ENCODE measurements at regions not wholly inside any gene's neighbourhood (a gene's known extent, or its start where the extent isn't known, plus 50 kb on each side); places are given as distances from the start of the nearest gene placed in this dataset.

- no peak overlapping the region for H3K4me2 ChIP-seq (ENCODE audit: low read length)
- no peak overlapping the region for H3K4me3 ChIP-seq (ENCODE audit: low read depth, low read length, poor library complexity, severe bottlenecking)
- H3K9me3 ChIP-seq (ENCODE audit: low read length), result no peaks in the 10 kb centered on the region
- no peaks in the 10 kb centered on the region for H3F3A ChIP-seq (ENCODE audit: insufficient read depth, low read length)
- no peaks in the 10 kb centered on the region for H3K4me1 ChIP-seq (ENCODE audit: insufficient read depth, low read length, severe bottlenecking)
- no peak for TF ChIP-seq EZH2 (IDR thresholded peaks at IDR 0.05; ENCODE audit: borderline replicate concordance, low read length)
- TF ChIP-seq, protein P1, sequence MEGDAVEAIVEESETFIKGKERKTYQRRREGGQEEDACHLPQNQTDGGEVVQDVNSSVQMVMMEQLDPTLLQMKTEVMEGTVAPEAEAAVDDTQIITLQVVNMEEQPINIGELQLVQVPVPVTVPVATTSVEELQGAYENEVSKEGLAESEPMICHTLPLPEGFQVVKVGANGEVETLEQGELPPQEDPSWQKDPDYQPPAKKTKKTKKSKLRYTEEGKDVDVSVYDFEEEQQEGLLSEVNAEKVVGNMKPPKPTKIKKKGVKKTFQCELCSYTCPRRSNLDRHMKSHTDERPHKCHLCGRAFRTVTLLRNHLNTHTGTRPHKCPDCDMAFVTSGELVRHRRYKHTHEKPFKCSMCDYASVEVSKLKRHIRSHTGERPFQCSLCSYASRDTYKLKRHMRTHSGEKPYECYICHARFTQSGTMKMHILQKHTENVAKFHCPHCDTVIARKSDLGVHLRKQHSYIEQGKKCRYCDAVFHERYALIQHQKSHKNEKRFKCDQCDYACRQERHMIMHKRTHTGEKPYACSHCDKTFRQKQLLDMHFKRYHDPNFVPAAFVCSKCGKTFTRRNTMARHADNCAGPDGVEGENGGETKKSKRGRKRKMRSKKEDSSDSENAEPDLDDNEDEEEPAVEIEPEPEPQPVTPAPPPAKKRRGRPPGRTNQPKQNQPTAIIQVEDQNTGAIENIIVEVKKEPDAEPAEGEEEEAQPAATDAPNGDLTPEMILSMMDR (IDR thresholded peaks at IDR 0.05; ENCODE audit: low read length), result no peak
- H3K79me2 ChIP-seq (ENCODE audit: insufficient read depth, low read length), result no peaks in the 10 kb centered on the region
- H3K27ac ChIP-seq (ENCODE audit: low read depth, low read length, poor library complexity, severe bottlenecking), result no peak overlapping the region
- H2AFZ ChIP-seq (ENCODE audit: low read length), result no peak overlapping the region
- H3K27me3 ChIP-seq (ENCODE audit: insufficient read depth, low read length), result no peaks in the 10 kb centered on the region
- H3K9ac ChIP-seq (ENCODE audit: low read length), result no peak overlapping the region
- no peaks in the 10 kb centered on the region for H3K36me3 ChIP-seq (ENCODE audit: insufficient read depth, low read length)
- H3K9me2 ChIP-seq (ENCODE audit: low read depth, low read length), result no peaks in the 10 kb centered on the region
- H4K20me1 ChIP-seq (ENCODE audit: insufficient read depth, low read length), result no peaks in the 10 kb centered on the region
These were observed 130.1 kb downstream of the C5orf15 start for GRCh38 chr5:133838286-133838685.

DNA sequence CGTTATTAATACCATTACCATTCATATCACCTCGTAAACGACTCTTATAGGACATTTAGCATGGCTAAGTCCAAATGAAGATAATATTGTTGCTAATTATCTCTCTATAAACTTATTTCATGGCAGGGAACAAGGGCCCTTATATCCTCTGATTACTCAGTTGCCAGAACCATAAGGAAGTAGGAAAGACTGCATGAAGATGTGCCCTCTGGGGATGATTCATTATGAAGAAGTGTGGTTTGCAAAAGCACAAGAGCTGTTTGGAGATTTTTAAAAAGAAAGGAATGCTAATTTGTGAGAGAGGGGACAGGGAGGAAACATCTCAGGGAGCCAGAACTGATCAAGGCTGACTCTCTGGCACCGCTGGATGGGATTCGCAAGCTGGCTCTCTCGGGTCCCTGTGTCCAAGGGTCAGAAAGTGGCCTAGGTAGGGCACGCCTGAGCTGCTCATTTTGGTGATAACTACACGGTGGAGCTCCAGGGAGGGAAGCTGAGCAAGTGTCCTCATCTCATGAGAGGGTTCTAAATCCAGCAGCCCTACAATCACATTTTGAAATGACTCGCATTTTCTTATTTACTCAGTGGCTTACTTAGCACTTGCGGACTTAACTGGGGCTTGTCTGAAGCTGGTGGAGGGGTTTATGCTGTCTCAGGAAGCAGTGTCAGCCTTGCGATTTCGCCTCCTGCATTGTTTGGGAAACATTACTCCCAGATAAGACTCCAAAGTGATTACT, 136.8 kb downstream of the C5orf15 start:
- H4K20me1 ChIP-seq (ENCODE audit: insufficient read depth, low read length), result no peaks in the 10 kb centered on the region
- H3K79me2 ChIP-seq (ENCODE audit: insufficient read depth, low read length), result no peaks in the 10 kb centered on the region
- no peak overlapping the region for H3K4me3 ChIP-seq (ENCODE audit: low read depth, low read length, poor library complexity, severe bottlenecking)
- H3K27ac ChIP-seq (ENCODE audit: low read depth, low read length, poor library complexity, severe bottlenecking), result no peak overlapping the region
- H3K4me1 ChIP-seq (ENCODE audit: insufficient read depth, low read length, severe bottlenecking), result no peaks in the 10 kb centered on the region
- H3K9ac ChIP-seq (ENCODE audit: low read length), result no peak overlapping the region
- no peaks in the 10 kb centered on the region for H3K27me3 ChIP-seq (ENCODE audit: insufficient read depth, low read length)
- TF ChIP-seq, protein P1 (IDR thresholded peaks at IDR 0.05; ENCODE audit: low read length), result no peak
- TF ChIP-seq EZH2 (IDR thresholded peaks at IDR 0.05; ENCODE audit: borderline replicate concordance, low read length), result no peak
- no peaks in the 10 kb centered on the region for H3K36me3 ChIP-seq (ENCODE audit: insufficient read depth, low read length)
- no peak overlapping the region for H2AFZ ChIP-seq (ENCODE audit: low read length)
- no peaks in the 10 kb centered on the region for H3F3A ChIP-seq (ENCODE audit: insufficient read depth, low read length)
- no peaks in the 10 kb centered on the region for H3K9me3 ChIP-seq (ENCODE audit: low read length)
- H3K4me2 ChIP-seq (ENCODE audit: low read length), result no peak overlapping the region
- no peaks in the 10 kb centered on the region for H3K9me2 ChIP-seq (ENCODE audit: low read depth, low read length)

GRCh38 chr5:133830911-133831310, 137.5 kb downstream of the C5orf15 start:
- Histone ChIP-seq H3F3A (ENCODE audit: insufficient read depth, low read length) (no peaks in the 10 kb centered on the region), H3K27me3 (ENCODE audit: insufficient read depth, low read length) (no peaks in the 10 kb centered on the region), H3K27ac (ENCODE audit: low read depth, low read length, poor library complexity, severe bottlenecking) (no peak overlapping the region), H3K36me3 (ENCODE audit: insufficient read depth, low read length) (no peaks in the 10 kb centered on the region), H3K79me2 (ENCODE audit: insufficient read depth, low read length) (no peaks in the 10 kb centered on the region), H3K9ac (ENCODE audit: low read length) (no peak overlapping the region), H3K4me1 (ENCODE audit: insufficient read depth, low read length, severe bottlenecking) (peaks cover 4% of the 10 kb centered on the region), H4K20me1 (ENCODE audit: insufficient read depth, low read length) (no peaks in the 10 kb centered on the region), H3K9me2 (ENCODE audit: low read depth, low read length) (no peaks in the 10 kb centered on the region), H3K9me3 (ENCODE audit: low read length) (no peaks in the 10 kb centered on the region), H3K4me3 (ENCODE audit: low read depth, low read length, poor library complexity, severe bottlenecking) (no peak overlapping the region), H3K4me2 (ENCODE audit: low read length) (no peak overlapping the region), H2AFZ (ENCODE audit: low read length) (no peak overlapping the region)
- no peak for TF ChIP-seq EZH2 (IDR thresholded peaks at IDR 0.05; ENCODE audit: borderline replicate concordance, low read length)
- TF ChIP-seq, protein P1 (IDR thresholded peaks at IDR 0.05; ENCODE audit: low read length), result no peak

Measured in OCI-LY1 (cell line).